Right ventricle myocardium superior (tissue), 1 donor: ENCODE measurements at regions not wholly inside any gene's neighbourhood (a gene's known extent, or its start where the extent isn't known, plus 50 kb on each side); places are given as distances from the start of the nearest gene placed in this dataset.

Experiments
- ATAC-seq: fragments of 200-7000 bp; cut with Tn5 transposase; one replicate; pipeline ENCODE4 v1.9.1; 2020; ENCODE audit warnings: mild to moderate bottlenecking; ENCODE audit not compliant: poor library complexity
- DNase-seq: peaks from one replicate; pipeline ENCODE4 v3.0.0-alpha.2; 2020
- intact Hi-C: fragments of 100-400 bp; cut with DNase I; formaldehyde crosslinking; loops from one replicate; pipeline ENCODE4 v1.11.2; 2022
- donor health status: DM: no; HTN: yes; CAD: no; lungs with severe emphysema.

DNA sequence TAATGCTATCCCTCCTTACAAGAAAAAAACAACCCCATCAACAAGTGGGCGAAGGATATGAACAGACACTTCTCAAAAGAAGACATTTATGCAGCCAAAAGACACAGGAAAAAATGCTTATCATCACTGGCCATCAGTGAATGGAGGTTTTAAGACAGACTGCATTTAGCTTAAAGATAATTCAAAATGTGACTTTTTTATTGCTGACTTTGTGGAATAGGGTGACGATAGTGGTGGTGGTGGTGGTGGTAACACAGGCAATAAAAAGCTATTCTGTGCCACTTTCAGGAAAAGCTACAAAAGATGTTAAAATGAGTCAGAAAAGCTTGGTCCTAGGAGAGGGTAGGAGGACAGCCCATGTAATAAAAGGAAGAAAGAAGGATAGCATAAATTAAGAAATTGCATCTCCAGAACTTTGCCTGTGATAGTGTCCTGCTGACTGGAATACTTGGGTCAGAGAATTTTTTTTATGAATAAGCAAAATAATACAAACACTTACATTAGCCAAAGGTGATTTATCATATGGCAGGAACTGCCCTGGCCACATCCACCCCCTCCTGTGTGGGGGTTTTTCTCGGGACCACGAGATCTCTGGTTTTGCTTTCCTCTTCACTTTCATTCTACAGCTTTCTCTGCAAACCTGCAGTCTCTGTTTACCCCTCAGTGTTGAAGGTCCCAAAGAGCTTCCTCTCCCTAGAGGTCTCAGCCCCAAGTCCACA, 186.7 kb downstream of the DRD1 start:
- ATAC-seq (no peak), DNase-seq (no peak)
- intact Hi-C loops = no loop called here

DNA sequence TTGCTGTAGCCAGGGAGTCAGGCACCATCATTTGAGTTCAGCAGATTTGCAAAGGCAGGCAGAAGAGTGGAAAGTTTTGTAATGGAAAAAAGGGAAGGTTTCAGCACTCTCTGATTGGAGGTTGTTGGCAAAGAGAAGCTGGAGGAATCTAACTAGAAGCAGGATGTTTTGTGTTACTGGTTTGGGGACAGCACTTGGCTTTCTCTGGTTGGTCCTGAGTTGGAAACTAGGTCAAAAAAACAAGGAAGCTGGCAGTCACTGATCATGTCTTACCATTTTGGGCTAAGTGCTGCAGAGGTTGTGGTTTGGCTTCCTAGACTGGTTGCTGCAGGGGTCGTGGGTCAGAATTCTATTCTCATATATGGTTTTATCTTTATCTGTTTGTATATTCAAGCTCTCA, 189.8 kb downstream of the DRD1 start:
- intact Hi-C loops = no loop called here
- ATAC-seq (peak; percentile 68), DNase-seq (no peak)

DNA sequence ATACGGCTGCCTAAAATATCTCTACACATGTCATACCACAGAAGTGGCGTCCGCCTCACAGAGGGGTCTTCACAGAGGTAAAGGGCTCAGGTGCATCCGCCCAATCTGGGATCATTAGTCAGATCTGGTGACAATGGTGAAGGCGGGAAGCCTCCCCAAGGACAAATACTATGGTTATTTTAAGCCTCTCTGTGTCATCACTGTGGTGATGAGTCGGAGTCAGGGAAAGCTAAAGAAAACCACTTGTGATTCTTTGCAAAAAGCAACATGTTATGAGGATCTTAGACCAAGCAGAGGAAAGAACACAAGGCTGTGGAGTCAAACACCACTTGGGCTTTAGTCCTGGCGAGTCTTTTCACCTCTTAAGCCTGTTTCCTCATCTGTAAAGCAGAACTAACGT, 190.4 kb downstream of the DRD1 start:
- DNase-seq = no peak
- ATAC-seq = no peak
- intact Hi-C loops = no loop called here

DNA sequence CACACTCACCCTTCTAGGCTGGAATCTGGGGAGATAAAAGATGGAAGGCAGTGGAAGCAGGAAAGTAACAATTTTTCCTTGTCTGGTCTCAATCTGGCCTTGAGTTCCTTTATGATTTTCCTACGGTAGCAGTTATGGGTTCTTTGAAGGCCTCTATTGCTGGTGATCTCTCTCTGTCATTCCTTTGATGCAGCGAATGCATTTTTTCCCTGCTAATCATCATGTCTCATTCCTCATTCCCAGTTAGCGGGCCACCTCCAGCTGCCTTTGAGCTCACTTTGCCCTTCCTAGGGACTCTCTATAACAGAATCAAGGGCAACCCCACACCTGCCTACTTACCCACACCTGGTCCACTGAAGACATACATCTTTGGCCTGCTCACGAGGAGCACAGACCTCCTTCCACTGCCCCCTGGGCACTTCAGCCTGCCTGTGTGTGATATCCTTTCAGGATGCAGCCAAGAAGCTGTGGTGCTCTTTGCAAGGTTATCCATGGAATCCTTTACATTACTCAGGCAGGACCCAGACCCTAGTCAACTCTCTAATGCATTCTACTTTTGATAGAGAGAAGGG, 191.7 kb downstream of the DRD1 start:
- no peak for ATAC-seq
- intact Hi-C loops = no loop called here
- DNase-seq = no peak

DNA sequence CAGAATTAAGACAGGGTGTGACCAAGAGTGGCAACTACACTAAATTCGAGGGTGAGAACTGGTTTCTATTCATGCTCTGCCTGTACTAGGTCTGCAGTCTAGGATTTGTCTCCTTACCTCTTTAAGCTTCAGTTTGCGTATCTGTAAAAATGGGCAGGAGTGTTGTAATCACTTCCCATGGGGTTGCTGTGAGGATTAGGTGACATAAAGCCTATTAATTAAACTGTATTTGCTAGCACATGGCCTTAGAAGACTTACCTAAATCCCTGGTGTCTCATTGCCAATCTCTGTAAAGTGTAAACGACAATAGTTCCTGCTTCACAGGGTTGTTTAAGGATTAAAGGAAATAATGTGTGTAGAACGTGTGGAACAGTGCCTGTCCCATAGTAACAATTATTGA, 193.6 kb downstream of the DRD1 start:
- ATAC-seq (no peak), DNase-seq (no peak)
- intact Hi-C loops = no loop called here

DNA sequence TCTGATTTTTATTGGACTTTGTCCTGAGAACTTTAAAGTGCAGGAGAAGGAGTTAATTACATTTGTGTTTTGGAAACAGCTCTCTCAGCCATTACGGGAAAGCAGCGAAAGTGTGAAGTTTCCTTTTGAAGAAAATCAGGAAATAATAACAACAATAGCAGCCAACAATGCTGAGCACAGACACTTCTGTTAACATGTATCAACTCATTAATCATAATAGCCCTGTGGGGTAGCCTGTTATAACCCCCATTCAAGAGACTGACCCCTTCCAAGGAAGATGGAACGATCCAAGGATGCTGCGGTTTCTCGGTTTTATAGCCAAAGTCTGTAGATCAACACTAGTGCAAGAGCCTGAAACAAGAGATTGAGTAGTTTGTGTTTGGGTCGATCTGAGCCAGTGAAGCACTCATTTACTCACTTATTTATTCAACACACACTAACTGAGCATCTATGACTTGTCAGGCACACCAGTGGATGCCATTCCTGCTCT, 195.5 kb downstream of the DRD1 start:
- DNase-seq (no peak), ATAC-seq (no peak)
- intact Hi-C loops = no loop called here

DNA sequence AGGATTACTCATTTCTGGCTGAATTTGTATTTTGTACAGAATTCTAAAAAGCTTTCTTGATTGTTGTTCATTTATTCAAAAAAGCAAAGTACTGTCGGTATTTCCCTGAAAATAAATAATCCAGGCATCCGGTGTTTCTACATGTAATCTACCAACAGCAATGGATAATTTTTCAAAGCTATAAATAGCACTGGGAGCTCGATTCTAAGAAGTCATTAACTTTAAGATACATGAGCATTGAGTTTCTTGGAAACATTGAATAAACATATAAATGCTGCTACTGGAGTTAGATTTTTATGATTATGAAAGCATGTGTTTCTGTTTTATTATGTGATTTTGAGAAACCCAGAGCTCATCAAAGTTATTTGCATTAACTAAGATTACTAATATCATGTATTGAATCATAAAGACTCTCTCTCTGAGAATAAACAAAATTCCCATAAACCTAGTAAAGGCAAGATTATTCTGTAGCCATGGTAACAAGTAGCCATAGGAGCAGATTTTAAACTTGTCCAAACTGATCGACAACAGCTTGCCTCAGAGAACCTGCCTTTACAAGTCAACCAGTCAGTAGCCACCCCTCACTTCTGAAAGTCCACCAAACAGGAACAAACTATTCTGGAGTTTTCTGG, 197.0 kb downstream of the DRD1 start:
- no peak for DNase-seq
- intact Hi-C loops = no loop called here
- ATAC-seq = no peak

DNA sequence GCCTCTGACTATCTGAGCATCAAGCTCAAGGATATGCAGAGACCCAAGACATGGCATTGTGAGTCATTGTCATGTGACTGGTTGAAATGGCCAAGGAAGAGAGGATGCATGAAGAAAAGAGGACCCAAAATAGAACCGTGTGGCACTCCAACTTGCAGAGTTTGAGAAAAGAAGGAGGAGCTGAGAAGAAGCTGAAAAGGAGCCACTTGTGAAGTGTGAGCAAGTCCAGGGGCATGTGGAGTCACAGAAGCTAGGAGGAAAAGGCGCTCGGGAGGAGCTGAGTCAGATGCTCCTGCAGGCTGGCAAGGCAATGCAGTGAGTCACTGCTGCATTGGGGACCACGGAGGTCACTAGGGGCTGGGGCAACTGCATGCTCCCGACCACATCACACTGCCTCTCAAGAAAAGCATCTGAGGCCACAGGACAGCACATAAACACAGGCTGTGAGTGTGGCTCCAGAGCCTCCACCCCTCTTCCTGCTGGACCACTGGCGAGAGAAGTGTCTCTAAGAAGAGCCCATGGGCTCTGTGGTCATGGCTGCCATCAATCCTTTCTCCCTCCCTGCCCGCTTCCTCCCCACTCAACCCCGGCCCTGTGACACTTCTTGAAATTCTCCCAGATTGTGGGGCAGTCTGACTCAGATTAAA, 197.6 kb downstream of the DRD1 start:
- intact Hi-C loops = no loop called here
- no peak for DNase-seq
- no peak for ATAC-seq

DNA sequence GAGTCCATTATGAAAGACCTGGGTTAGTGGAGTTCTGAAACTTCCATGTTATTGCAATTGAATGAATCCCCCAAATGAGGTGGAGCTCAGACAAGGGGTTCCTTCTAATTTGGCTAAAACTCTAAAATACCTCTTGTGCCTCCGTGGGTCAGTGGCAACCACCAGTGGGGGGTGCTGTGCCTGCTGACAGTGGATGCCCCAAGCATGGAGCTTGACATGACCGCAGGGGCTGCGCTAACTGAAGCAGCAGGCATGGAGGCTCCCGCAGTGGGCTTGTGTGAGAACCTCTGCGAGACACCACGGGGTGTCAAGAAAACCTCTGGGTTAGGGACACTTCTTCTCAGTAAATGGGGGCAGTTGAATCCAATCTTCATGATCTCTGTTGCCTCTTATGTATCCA, 200.5 kb downstream of the DRD1 start:
- DNase-seq = no peak
- intact Hi-C loops = no loop called here
- ATAC-seq = no peak

DNA sequence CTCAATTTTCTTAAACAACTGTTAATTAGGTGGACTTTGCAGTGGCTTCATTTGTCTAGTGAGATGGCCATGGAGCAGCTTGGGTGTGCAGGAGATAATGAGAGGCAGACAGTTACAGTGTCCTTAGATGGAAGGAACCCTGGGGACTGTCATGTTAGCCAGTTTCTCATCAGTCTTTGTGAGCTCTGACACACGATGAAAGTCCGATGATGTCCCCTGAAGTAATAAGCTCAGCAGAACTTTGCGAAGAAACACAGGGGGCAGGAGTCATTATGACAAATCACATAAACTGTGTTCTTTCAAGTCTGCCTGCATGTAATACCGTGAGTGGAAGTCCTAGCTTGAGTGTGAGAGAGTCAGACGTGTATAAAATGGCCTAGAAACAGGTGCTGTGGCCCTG, 201.8 kb downstream of the DRD1 start:
- ATAC-seq (no peak), DNase-seq (no peak)
- intact Hi-C loops = no loop called here

DNA sequence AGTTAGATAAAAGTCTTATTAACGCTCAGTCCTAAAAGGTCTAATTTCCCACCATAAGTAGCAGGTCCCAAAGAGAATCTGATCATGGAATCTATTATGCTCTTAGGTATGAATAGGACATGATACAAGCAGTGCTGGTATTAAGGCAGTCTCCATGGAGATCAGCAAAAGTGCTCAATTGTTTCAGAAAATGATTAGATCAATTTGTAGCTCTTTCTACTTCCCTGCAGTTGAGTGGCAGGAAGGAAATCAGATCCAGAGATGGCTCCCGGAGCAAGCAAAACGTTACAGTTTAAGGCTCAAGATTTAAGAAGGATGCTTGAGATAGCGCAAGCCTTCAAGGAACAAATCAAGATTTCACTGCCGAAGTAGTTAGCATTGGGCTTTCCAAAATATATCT, 205.7 kb downstream of the DRD1 start:
- no peak for DNase-seq
- intact Hi-C loops = no loop called here

DNA sequence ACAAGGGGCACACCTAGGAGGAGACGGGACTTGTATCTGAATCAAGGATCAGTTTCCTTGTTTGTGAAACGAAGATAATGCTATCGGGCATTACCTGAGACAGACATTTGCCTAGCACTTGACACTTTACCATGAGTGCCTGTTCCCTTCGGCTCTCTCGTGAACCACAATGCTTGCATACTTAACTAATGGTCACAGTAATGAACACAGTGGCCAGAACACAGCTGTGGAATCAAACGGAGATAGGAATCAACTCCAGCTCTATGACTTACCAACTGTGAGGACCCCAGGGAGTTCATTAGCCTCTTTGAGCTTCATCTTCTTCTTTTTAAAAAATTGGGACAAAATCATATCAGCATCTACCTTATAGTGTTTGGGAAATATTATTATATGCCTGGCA, 207.8 kb downstream of the DRD1 start:
- no peak for ATAC-seq
- intact Hi-C loops = no loop called here
- DNase-seq = no peak

More for the DNA sequence above, 205.7 kb downstream of the DRD1 start:
- ATAC-seq = no peak

DNA sequence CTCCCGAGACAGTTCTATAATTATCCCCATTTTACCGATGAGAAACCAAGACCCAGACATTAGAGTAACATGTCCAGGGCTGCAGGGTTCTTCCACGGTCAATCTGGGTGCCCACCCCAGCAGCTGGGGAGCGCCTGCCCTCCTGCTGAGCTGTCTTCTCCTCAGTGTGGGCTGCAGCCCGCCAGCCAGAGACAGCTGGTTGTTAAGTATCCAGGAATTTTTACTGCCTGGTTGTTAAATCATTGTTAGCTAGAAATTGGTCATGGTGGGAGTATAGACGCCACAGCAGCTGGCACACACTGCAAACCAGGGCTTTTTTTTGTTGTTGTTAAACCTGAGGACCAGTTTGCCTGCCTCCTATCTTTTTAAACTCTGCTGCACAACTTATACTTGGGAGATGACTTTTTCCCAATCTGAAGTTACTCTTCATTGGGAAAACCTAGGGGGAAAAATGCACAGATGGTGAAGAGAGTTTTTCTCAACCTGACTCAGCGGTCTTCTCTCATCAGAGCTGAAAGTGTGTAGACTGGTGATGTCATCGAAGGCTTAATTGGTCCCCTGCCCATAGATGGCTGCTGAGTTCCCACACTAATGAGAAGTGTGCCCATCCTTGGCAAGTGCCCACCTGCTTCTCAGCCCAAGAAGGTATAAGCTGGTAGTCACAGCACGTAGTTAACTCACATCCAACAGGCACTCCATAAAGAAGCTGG, 208.6 kb downstream of the DRD1 start:
- intact Hi-C loops = no loop called here
- DNase-seq = no peak

DNA sequence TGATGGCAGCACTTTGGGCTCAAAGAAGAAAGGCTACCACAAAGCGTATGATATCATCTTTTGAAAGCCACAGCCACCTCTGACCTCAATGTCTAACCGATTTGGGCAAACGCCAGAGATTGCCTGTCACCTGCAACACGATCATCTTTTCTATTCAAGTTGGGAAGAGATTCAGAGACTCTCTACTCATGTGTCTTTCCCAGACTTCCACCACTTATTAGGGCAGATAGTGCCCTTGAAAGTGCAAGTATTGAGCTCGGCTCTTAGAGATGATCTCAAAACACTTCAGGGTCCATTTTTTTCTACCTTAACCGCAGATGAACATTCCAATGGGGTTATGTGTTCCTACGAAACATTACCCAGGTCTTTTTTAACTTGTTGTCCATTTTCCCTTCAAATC, 213.7 kb downstream of the DRD1 start:
- intact Hi-C loops = no loop called here
- no peak for DNase-seq
- no peak for ATAC-seq

More for the DNA sequence above, 208.6 kb downstream of the DRD1 start:
- no peak for ATAC-seq

DNA sequence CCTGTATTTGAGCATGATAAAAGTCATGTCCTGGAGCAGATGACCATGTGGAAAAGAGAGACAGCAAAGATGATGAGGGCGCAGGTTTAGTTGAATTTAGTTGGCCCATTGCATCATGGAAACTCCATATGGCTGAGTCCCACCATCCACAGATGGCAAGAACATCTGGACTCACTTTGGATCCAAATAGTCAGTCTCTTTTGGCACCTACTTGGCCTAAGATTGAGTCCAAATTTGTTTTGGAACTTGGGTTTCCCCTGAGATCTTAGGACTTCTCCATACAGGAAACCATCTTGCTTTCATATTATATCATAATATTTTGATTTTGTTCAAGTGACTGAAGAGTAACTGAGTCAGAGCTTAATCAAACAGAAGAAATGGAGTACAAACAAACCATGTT, 217.5 kb downstream of the DRD1 start:
- intact Hi-C loops = no loop called here
- ATAC-seq = no peak
- DNase-seq = no peak

DNA sequence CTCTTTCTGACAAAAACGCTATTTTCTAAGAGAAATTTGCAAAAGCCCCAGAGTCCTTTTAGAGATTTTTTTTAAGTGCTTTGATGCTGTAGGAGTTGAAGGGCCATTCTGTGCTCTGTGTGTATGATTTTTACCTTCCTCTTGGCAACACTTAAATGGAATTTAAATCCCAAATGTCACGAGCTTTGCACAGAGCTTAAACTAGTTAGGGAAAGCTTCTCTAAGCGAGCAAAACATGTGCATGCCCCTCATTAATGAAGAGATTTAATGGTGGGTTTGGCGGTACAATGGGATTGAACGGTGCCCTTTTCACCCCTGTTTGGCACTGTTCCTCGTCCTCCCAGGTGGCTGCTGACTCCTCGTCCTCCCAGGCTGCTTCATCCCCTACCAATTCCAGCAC, 220.7 kb downstream of the DRD1 start:
- intact Hi-C loops = no loop called here
- ATAC-seq (no peak), DNase-seq (no peak)

DNA sequence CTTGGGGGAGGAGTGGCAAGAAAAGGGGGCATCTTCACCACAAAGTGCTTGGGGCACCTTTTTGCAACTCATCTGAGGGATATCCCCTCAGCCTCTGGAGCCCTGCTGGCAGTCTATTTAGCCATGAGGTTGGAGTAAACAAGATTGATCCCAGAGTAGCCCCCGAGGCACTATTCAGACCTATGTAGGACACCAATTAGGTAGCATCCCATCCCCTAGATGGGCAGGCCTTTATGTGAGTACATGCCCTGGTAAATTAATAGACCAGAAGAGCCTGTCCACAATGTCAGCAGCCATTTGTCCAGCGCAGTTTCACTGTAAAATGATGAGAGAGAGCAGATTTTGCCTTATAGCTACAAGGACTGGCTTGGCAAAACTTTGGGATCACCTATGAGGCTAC, 221.4 kb downstream of the DRD1 start:
- intact Hi-C loops = no loop called here
- no peak for DNase-seq
- ATAC-seq = no peak

DNA sequence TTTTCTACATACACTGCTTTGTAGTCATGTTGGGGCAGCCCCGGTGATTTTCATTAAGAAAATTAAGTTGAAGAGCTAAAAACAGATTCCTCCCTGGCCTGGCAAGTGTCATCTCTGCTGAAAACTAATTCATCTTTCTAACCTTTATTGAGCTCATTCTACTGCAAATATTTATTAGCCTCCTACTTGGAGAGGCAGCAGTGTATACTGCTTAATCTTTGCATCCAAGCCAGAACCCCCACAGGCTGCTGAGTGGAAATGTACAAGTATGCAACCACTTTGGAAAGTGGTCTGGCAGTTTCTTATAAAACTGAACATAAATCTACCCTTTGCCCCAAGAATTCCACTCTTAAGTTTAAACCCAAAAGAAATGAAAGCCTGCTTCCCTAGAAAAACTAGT, 223.4 kb downstream of the DRD1 start:
- intact Hi-C loops = no loop called here
- ATAC-seq (no peak), DNase-seq (no peak)

DNA sequence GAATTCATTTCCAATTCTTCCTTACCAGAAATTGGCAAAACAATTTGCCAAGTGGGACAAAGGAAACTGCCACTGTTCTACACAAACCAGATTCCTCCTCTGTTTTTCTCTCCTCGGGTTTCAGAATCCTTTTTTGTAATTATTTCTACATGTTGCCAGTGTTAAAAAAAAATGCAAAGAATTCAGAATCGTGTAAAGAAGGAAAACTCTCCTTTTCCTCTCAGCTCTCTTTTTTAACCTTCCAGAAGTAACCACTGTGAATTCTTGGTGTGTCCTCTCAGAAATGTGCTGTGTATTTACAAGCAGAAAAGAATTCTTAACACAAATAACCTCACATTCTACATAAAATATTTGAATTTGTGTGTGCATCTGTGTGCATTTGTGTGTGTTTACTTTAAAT, 224.6 kb downstream of the DRD1 start:
- intact Hi-C loops = no loop called here
- no peak for ATAC-seq

More for the DNA sequence above, 224.6 kb downstream of the DRD1 start:
- no peak for DNase-seq
